A673 (cell line): ENCODE measurements at regions not wholly inside any gene's neighbourhood (a gene's known extent, or its start where the extent isn't known, plus 50 kb on each side); places are given as distances from the start of the nearest gene placed in this dataset.

Experiments used
- BruUV-seq: library from RNA; stranded (reverse); fragments of 400-500 nt; replicated peaks from 2 replicates; lab custom pipeline; 2021; lab: Mats Ljungman, UMichigan
- CTCF ChIA-PET: fragments of 300-600 bp; sonication (Branson Sonifier 250); formaldehyde crosslinking; loops from one replicate; lab custom pipeline; 2022; ENCODE audit warnings: antibody characterized with exemption; lab: Charles Lee
- POLR2A ChIA-PET: fragments of 300-600 bp; sonication (Branson Sonifier 250); formaldehyde crosslinking; loops from one replicate; lab custom pipeline; 2022; ENCODE audit warnings: antibody characterized with exemption; ENCODE audit not compliant: low non-redundant PET; lab: Charles Lee
- DNase-seq: peaks from one replicate; pipeline ENCODE4 v3.0.0-alpha.2; 2015; ENCODE audit warnings: low spot score
- H3K27ac ChIP-seq: fragments of 200-600 bp; sonication (generic); 2 replicates; pipeline ENCODE4 v1.5.1; 2016; ENCODE audit warnings: mixed run types, low read depth, mild to moderate bottlenecking, mixed read lengths, antibody characterized with exemption, low read length; ENCODE audit not compliant: poor library complexity, severe bottlenecking
- H3K27me3 ChIP-seq: fragments of 200-600 bp; sonication (generic); replicated peaks from 2 replicates; pipeline ENCODE4 v1.6.1; 2017; ENCODE audit warnings: mixed run types, low read depth, mild to moderate bottlenecking, mixed read lengths, antibody characterized with exemption, low read length; ENCODE audit not compliant: insufficient read depth, poor library complexity
- H3K36me3 ChIP-seq: fragments of 200-600 bp; sonication (generic); 2 replicates; pipeline ENCODE4 v1.6.1; 2016; ENCODE audit warnings: mixed run types, mild to moderate bottlenecking, mixed read lengths, antibody characterized with exemption, low read length; ENCODE audit not compliant: insufficient read depth, poor library complexity, severe bottlenecking
- H3K4me1 ChIP-seq: fragments of 200-600 bp; sonication (generic); 2 replicates; pipeline ENCODE4 v1.6.1; 2017; ENCODE audit warnings: mixed run types, mild to moderate bottlenecking, mixed read lengths, antibody characterized with exemption, low read length; ENCODE audit not compliant: insufficient read depth, poor library complexity, severe bottlenecking
- H3K4me3 ChIP-seq: fragments of 200-600 bp; sonication (generic); 2 replicates; pipeline ENCODE4 v1.5.1; 2016; ENCODE audit warnings: low read depth, mixed run types, mild to moderate bottlenecking, mixed read lengths, low read length; ENCODE audit not compliant: poor library complexity, severe bottlenecking
- H3K9me3 ChIP-seq: fragments of 200-600 bp; sonication (generic); 2 replicates; pipeline ENCODE4 v1.6.1; 2016; ENCODE audit warnings: mixed run types, low read depth, mild to moderate bottlenecking, mixed read lengths, antibody characterized with exemption, low read length; ENCODE audit not compliant: poor library complexity, severe bottlenecking
- CTCF ChIP-seq: fragments of 300-800, 200-600 bp; sonication (generic); conservative IDR thresholded peaks from 2 replicates; pipeline ENCODE4 v1.5.1; 2017; ENCODE audit warnings: low read depth, mild to moderate bottlenecking, antibody characterized with exemption, low read length, moderate library complexity, mixed read lengths
- EZH2 ChIP-seq: fragments of 200-600 bp; sonication (generic); IDR thresholded peaks from 2 replicates; pipeline ENCODE4 v1.6.1; 2017; ENCODE audit warnings: borderline replicate concordance, low read depth, mild to moderate bottlenecking, mixed read lengths, antibody characterized with exemption, low read length; ENCODE audit not compliant: poor library complexity, severe bottlenecking
- intact Hi-C: fragments of 100-400 bp; cut with micrococcal nuclease; formaldehyde crosslinking; loops from one replicate; pipeline ENCODE4 v1.10.0; 2022; ENCODE audit not compliant: unreplicated experiment

GRCh38 chr12:13376610-13377373, 180.3 kb downstream of the EMP1 start:
- POLR2A ChIA-PET: interaction anchor here (0.6 kb wide), 1 partner anchor 237 kb away, joined by 3 read pairs; no protein-coding TSS in a partner anchor
- no peaks in the 10 kb centered on the region for H3K9me3 ChIP-seq
- H3K36me3 ChIP-seq: no peaks in the 10 kb centered on the region
- BruUV-seq: no TSS peak
- no peaks in the 10 kb centered on the region for H3K4me1 ChIP-seq
- no peak overlapping the region for H3K27ac ChIP-seq
- intact Hi-C loops: no loop called here
- H3K27me3 ChIP-seq: peaks cover 33% of the 10 kb centered on the region
- CTCF ChIA-PET: no interaction called here
- TF ChIP-seq EZH2: no peak
- TF ChIP-seq CTCF: no peak
- no peak overlapping the region for H3K4me3 ChIP-seq
- DNase-seq: no peak

GRCh38 chr12:13375583-13376345, 179.2 kb downstream of the EMP1 start:
- no peak for DNase-seq
- H3K36me3 ChIP-seq: no peaks in the 10 kb centered on the region
- no peaks in the 10 kb centered on the region for H3K4me1 ChIP-seq
- H3K27me3 ChIP-seq: peaks cover 34% of the 10 kb centered on the region
- intact Hi-C loops: no loop called here
- ChIA-PET POLR2A (no interaction called here), CTCF (no interaction called here)
- no peak overlapping the region for H3K4me3 ChIP-seq
- BruUV-seq: no TSS peak
- TF ChIP-seq EZH2 (no peak), CTCF (no peak)
- no peaks in the 10 kb centered on the region for H3K9me3 ChIP-seq
- H3K27ac ChIP-seq: no peak overlapping the region

GRCh38 chr12:13374793-13375192, 178.3 kb downstream of the EMP1 start:
- ChIA-PET POLR2A (no interaction called here), CTCF (no interaction called here)
- intact Hi-C loops: no loop called here
- Histone ChIP-seq H3K27me3 (peaks cover 36% of the 10 kb centered on the region), H3K4me1 (no peaks in the 10 kb centered on the region), H3K9me3 (no peaks in the 10 kb centered on the region), H3K4me3 (no peak overlapping the region), H3K36me3 (no peaks in the 10 kb centered on the region), H3K27ac (no peak overlapping the region)
- no TSS peak for BruUV-seq
- no peak for DNase-seq
- TF ChIP-seq EZH2 (no peak), CTCF (no peak)
